ENCODE measurements at regions not wholly inside any gene's neighbourhood (a gene's known extent, or its start where the extent isn't known, plus 50 kb on each side); places are given as distances from the start of the nearest gene placed in this dataset.

DNA sequence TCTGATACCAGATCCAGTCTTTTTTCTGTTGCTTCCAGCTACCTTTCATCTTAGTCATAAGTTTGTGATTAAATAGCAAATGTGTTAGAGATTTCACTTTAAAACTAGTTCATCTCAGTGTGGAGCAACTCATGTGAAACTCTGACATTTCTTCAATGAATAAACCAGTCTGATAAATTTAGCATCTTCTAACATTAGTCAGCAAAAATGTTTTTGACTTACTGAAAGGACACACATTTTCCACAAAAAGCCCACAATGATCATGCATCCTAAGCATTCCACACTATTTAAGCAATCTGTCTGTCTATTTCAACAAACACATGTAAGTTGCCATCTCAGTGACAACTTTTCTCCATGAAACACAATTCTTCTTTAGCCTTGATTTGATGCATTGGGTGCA is 222.2 kb upstream of the SLC35B3 start:
- Histone ChIP-seq H4K20me1 (replicated peaks; ENCODE audit: control insufficient read depth, extremely low read depth, insufficient read depth, low read length) (no peaks in the 10 kb centered on the region), H2AFZ (ENCODE audit: low read depth, low read length) (no peak overlapping the region), H3K27me3 (ENCODE audit: control insufficient read depth in 2 of 2, insufficient read depth in 2 of 2, low read length in 2 of 2) (no peaks in the 10 kb centered on the region), H3K9me1 (replicated peaks; ENCODE audit: control insufficient read depth, extremely low read depth, insufficient read depth, low read length) (no peaks in the 10 kb centered on the region), H3K4me1 (ENCODE audit: control insufficient read depth, extremely low read depth, insufficient read depth, low read length) (no peaks in the 10 kb centered on the region), H3K4me2 (ENCODE audit: insufficient read depth, low read length) (no peak overlapping the region), H3K36me3 (ENCODE audit: control insufficient read depth in 2 of 2, extremely low read depth in 1 of 2, insufficient read depth in 2 of 2, low read length in 2 of 2) (no peaks in the 10 kb centered on the region), H3K27ac (ENCODE audit: insufficient read depth, low read depth, low read length) (no peak overlapping the region), H3K9me3 (replicated peaks; ENCODE audit: control insufficient read depth, insufficient read depth, low read length) (no peaks in the 10 kb centered on the region), H3K9ac (replicated peaks; ENCODE audit: extremely low read depth, insufficient read depth, low read length) (no peak overlapping the region), H3K4me3 (replicated peaks in 1 of 3; ENCODE audit: insufficient read depth in 1 of 3, low read depth in 1 of 3, low read length in 3 of 3) (no peak overlapping the region), H3K79me2 (ENCODE audit: control insufficient read depth, insufficient read depth, low read length) (no peaks in the 10 kb centered on the region)
- ChIA-PET POLR2A (no interaction called here), CTCF (no interaction called here)
- no TSS peak for BruUV-seq (replicated peaks)
- intact Hi-C loops (cut with micrococcal nuclease), result no loop called here
- dilution Hi-C loops (cut with MboI; ENCODE audit: extremely low pct_ligation_motif_present, low sequenced_read_pairs), result no loop called here
- DNase-seq (ENCODE audit: low read depth, low spot score), result no peak
- no peak for TF ChIP-seq GATA2 (IDR thresholded peaks at IDR 0.05; ENCODE audit: insufficient read depth, insufficient read length, low read depth, low read length)
- no peak for FAIRE-seq

DNA sequence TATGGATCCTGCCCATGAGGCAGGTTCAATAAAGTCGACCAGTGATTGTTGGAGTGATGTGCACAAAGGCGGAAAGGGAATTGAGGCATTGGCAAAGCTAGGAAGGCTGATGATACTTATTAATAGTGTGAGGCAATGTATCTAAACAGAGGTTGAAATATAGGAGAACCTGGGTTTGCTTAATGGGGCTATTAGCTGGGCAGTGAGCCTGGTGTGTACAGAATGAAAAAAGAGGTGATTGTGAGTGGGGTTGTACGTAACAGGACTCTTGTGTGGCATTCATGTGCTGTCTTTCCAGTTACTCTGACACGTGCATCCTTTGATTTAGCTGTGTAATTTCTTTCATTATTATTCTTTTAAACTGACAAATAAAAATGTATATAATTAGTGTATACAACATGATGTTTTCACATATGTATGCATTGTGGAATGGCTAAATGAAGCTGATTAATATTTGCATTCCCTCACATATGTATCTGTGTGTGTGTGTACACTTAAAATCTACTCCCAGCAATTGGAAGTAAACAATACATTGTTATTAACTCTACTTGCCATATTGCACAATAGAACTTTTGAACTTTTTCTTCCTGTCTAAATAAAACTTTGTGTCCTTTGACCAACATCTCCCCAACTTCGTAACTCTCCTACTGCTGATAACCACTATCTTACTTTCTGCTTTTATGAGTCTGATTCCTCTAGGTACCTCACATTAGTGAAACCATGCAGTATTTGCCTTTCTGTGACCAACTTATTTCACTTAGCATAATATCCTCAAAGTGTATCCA is 220.5 kb upstream of the SLC35B3 start:
- BruUV-seq (replicated peaks), result no TSS peak
- no peak overlapping the region for H2AFZ ChIP-seq (ENCODE audit: low read depth, low read length)
- H3K79me2 ChIP-seq (ENCODE audit: control insufficient read depth, insufficient read depth, low read length), result no peaks in the 10 kb centered on the region
- no peaks in the 10 kb centered on the region for H3K36me3 ChIP-seq (ENCODE audit: control insufficient read depth in 2 of 2, extremely low read depth in 1 of 2, insufficient read depth in 2 of 2, low read length in 2 of 2)
- dilution Hi-C loops (cut with MboI; ENCODE audit: extremely low pct_ligation_motif_present, low sequenced_read_pairs) (no loop called here), intact Hi-C loops (cut with micrococcal nuclease) (no loop called here)
- no peaks in the 10 kb centered on the region for H3K9me1 ChIP-seq (replicated peaks; ENCODE audit: control insufficient read depth, extremely low read depth, insufficient read depth, low read length)
- no peaks in the 10 kb centered on the region for H3K4me1 ChIP-seq (ENCODE audit: control insufficient read depth, extremely low read depth, insufficient read depth, low read length)
- no peak overlapping the region for H3K27ac ChIP-seq (ENCODE audit: insufficient read depth, low read depth, low read length)
- ChIA-PET CTCF (no interaction called here), POLR2A (no interaction called here)
- H4K20me1 ChIP-seq (replicated peaks; ENCODE audit: control insufficient read depth, extremely low read depth, insufficient read depth, low read length), result no peaks in the 10 kb centered on the region
- no peak overlapping the region for H3K4me3 ChIP-seq (replicated peaks in 1 of 3; ENCODE audit: insufficient read depth in 1 of 3, low read depth in 1 of 3, low read length in 3 of 3)
- FAIRE-seq, result no peak
- TF ChIP-seq POLR2A (IDR thresholded peaks at IDR 0.05; ENCODE audit: low read depth, low read length), result no peak
- no peak for TF ChIP-seq POLR2AphosphoS5 (IDR thresholded peaks at IDR 0.05; ENCODE audit: insufficient read depth, low read depth, low read length)
- TF ChIP-seq JUN (IDR thresholded peaks at IDR 0.05; ENCODE audit: borderline replicate concordance, insufficient read depth, insufficient read length, low read depth), result no peak
- TF ChIP-seq, protein P1, sequence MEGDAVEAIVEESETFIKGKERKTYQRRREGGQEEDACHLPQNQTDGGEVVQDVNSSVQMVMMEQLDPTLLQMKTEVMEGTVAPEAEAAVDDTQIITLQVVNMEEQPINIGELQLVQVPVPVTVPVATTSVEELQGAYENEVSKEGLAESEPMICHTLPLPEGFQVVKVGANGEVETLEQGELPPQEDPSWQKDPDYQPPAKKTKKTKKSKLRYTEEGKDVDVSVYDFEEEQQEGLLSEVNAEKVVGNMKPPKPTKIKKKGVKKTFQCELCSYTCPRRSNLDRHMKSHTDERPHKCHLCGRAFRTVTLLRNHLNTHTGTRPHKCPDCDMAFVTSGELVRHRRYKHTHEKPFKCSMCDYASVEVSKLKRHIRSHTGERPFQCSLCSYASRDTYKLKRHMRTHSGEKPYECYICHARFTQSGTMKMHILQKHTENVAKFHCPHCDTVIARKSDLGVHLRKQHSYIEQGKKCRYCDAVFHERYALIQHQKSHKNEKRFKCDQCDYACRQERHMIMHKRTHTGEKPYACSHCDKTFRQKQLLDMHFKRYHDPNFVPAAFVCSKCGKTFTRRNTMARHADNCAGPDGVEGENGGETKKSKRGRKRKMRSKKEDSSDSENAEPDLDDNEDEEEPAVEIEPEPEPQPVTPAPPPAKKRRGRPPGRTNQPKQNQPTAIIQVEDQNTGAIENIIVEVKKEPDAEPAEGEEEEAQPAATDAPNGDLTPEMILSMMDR (IDR thresholded peaks at IDR 0.05; ENCODE audit: extremely low read depth in 1 of 2, insufficient read depth in 1 of 2, low read depth in 1 of 2, low read length in 2 of 2), result no peak
- no peak for TF ChIP-seq MYC (IDR thresholded peaks at IDR 0.05; ENCODE audit: low read depth, low read length)
- TF ChIP-seq FOS (IDR thresholded peaks at IDR 0.05; ENCODE audit: borderline replicate concordance, insufficient read depth, low read length), result no peak
- no peak for TF ChIP-seq GATA2 (IDR thresholded peaks at IDR 0.05; ENCODE audit: insufficient read depth, insufficient read length, low read depth, low read length)
- DNase-seq (ENCODE audit: low read depth, low spot score), result no peak
- H3K9me3 ChIP-seq (replicated peaks; ENCODE audit: control insufficient read depth, insufficient read depth, low read length), result no peaks in the 10 kb centered on the region
- H3K27me3 ChIP-seq (ENCODE audit: control insufficient read depth in 2 of 2, insufficient read depth in 2 of 2, low read length in 2 of 2), result no peaks in the 10 kb centered on the region
- no peak overlapping the region for H3K4me2 ChIP-seq (ENCODE audit: insufficient read depth, low read length)
- H3K9ac ChIP-seq (replicated peaks; ENCODE audit: extremely low read depth, insufficient read depth, low read length), result no peak overlapping the region
